HG02943 (cell line): ENCODE measurements at regions not wholly inside any gene's neighbourhood (a gene's known extent, or its start where the extent isn't known, plus 50 kb on each side); places are given as distances from the start of the nearest gene placed in this dataset.
"Not testable (repeated sequence)": the region's sequence is repeated elsewhere in the genome, so short reads cannot be mapped to it uniquely, and the experiment has no call there.

Source experiments
- ATAC-seq: cut with Tn5 transposase; IDR thresholded peaks from one replicate; pipeline ENCODE4 v1.9.1; 2021; ENCODE audit warnings: mild to moderate bottlenecking, low read depth, moderate library complexity; ENCODE audit not compliant: unreplicated experiment

GRCh38 chr10:3336673-3337293 lies 164.2 kb upstream of the PITRM1 start:
- no peak for ATAC-seq

DNA sequence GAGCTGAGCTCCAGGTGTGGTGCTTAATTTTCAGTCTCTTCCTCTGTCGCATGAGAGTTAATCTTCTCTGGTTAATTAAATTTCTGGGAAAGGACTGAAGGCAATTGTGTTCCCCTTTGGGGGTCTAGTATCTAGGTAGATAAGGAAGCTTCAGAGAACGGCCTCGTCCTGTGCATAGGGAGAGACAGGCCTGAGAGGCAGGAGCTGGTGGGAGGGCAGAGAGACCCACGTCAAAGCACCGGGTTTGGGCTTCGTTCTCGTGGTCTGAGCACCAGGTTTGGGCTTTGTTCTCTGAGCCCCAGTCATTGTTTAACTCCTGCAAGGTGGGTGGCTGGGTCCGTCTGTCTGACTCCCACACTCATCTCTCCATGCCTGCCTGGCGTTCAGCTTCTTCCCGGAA lies 160.8 kb upstream of the PITRM1 start:
- no peak for ATAC-seq

GRCh38 chr10:3331690-3332230 lies 159.2 kb upstream of the PITRM1 start:
- no peak for ATAC-seq

- no peak for ATAC-seq
Measured at GRCh38 chr10:3331187-3331586, 158.6 kb upstream of the PITRM1 start.

DNA sequence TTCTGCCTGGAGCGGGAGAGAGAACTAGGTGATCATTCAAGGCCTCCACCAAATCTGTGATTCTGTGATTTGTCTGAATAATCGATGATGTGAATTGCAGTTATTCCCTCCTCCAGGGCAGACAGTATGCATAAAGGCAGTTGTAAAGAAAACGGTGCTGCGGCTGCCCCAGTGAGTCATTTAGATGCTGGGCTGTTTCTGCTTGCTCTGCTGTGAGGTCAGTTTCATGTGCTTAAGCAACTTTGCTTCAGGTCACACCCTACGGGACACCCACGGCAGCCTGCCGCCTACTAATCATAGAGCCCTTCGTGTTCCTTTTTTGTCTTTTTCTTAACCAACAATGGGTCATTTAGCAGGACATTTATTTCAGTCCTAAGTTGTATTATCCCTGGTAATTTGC lies 158.1 kb upstream of the PITRM1 start:
- ATAC-seq = no peak

DNA sequence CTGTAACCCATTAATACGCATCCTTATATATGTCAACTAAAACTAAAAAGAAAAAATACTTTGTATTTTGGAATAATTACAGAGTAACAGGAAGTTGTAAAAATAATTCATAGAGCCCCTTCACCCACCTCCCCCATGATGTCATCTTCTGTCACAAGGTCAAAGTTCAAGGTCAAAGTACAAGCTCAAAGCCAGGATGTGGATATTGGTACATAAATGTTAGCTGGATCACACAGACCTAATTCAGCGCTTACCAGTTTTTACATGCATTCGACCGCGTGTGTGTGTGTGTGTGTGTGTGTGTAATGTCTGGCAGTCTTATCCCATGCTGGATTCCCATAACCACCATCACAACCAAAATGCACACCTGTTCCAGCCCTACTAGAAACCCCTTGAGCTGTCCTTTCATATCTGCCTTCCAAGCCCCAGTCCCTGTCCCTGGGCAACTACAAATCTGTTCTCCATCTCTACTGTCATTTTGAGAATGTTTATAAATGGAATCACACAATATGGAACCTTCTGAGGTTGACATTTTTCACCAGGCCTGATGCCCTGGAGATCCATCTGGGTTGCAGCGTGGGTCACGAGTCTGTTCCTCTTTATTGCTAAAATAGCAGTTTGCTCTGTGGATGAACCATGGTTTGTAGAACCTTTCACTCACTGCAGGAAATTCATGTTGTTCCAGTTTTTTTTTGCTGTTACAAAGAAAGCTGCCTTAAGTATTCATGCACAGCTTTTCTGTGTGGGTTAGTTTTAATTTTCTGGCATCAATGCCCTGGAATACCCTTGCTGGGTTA lies 153.6 kb upstream of the PITRM1 start:
- ATAC-seq = no peak

- no peak for ATAC-seq
Measured at GRCh38 chr10:3324612-3325038, 152.0 kb upstream of the PITRM1 start.

DNA sequence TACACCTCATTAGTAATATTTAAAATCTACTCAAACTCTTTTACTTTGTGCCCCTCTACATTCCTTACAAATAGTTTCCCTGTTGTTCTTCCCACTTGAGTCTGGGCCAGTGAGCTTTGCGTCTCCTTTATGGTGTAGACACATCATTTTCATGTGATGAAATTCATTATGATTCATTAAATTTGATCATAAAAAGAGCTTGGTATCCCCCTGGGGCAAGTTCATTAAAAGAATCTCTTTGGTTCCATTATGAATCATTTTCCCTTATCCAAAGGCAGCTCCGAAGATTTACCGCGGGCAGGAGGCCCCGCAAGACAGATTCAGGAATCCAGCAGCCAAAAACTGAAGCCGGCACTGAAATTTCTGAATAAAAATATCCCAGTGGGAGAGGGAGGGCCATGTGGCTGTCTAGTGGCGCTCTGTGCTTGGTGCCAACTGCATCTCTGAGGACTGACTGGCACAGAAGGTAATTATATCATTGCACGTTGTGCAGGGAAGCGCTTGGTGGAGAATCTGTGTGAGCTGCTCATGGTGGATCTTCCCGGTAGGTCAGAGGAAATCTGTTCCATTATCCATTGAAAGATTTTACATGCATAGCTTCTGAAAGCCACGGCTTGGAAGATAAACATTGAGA lies 151.4 kb upstream of the PITRM1 start:
- ATAC-seq = no peak

DNA sequence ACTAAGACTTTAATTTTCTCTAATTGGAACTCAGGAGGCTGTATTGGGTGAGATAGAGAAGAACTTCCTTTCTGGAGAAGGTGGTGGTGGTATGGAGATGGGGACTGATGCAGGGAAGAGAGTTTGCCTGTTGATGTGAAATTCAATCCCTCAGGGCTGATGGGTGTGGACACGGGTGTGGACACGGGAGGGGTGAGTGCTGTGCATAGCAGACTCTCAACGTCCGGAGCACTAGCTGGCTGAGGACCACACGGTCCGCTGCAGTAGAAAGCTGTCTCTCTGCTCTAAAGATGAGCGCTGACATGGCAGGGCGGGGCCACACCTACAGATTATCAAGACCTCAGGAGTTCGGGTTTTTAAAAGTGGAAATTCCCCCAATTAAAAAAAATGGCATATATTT lies 148.5 kb upstream of the PITRM1 start:
- ATAC-seq = no peak

- ATAC-seq = no peak
Measured at GRCh38 chr10:3319811-3320226, 147.2 kb upstream of the PITRM1 start.

- not testable (repeated sequence) for ATAC-seq
Measured at GRCh38 chr10:3318480-3318807, 145.9 kb upstream of the PITRM1 start.

DNA sequence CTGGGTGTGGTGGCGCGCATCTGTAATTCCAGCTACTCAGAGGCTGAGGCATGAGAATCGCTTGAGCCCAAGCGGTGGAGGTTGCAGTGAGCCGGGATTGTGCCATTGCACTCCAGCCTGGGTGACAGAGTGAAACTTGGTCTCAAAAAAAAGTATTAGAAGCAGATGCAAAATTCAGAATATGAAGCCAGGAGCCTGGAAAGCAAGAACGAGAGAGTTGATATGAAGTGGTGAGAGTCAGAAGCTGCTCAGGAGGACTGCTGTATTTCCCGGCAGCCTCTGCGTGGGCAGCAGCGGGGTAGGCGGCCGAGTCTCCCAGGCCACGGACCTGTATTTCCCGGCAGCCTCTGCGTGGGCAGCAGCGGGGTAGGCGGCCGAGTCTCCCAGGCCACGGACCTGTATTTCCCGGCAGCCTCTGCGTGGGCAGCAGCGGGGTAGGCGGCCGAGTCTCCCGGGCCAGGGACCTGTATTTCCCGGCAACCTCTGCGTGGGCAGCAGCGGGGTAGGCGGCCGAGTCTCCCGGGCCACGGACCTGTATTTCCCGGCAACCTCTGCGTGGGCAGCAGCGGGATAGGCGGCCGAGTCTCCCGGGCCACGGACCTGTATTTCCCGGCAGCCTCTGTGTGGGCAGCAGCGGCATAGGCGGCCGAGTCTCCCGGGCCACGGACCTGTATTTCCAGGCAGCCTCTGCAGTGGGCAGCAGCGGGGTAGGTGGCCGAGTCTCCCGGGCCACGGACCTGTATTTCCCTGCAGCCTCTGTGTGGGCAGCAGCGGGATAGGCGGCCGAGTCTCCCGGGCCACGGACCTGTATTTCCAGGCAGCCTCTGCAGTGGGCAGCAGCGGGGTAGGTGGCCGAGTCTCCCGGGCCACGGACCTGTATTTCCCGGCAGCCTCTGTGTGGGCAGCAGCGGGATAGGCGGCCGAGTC lies 145.2 kb upstream of the PITRM1 start:
- not testable (repeated sequence) for ATAC-seq

GRCh38 chr10:3314445-3315085 lies 142.0 kb upstream of the PITRM1 start:
- not testable (repeated sequence) for ATAC-seq

- ATAC-seq = not testable (repeated sequence)
Measured at GRCh38 chr10:3313784-3314444, 141.3 kb upstream of the PITRM1 start.

DNA sequence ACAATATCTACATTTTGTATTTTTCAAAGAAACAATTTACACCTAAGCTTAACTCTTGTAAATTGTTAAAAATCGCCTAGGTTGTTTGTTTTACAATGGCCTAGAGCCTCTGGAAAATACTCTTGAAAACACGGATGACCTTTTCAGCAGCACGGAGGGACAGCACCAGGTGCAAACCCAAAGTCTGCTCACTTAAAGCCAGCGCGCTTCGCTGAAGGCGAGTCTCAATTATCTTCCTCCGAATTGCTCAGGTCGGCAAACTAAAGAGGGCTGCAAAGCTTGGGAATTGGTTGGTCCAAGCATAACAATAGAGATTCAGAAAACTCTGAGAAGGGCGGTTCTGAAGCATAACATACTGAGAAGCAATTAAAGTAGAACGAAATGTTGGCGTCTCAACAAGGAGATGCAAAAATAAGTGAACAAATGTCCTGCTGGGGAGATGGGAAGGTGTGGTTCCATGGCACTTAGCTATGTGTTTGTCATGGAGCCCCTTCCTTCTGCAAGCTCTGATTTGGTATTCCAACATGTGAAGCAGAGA lies 139.9 kb upstream of the PITRM1 start:
- ATAC-seq = no peak

- no peak for ATAC-seq
Measured at GRCh38 chr10:3310016-3310784, 137.6 kb upstream of the PITRM1 start.

- no peak for ATAC-seq
Measured at GRCh38 chr10:3306050-3306449, 133.5 kb upstream of the PITRM1 start.

DNA sequence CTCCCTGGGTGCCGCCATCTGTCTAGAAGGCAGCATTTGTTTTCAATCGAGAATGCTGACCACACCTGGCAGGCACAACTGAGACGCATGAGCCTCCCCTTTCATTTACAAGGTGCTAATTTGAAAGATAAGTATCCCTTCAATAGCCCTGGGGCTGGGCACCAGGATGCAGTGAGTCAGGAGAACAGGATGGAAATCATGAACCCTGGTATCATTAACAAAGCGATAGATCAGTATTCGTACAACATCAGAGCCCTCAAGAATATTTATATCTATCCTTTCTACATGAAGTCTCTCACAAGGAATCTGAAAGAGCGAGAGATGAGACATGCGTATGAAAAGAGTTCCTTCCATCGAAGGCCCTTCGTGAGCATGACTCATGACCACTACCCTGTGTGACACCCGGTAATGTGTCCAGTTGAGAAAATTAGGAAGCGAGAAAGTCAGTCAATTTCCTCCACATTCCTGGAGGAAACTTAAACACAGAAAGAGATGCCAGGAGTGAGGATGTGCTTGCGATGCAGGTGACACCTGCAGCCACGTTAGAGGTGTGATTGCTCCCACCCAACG lies 123.1 kb upstream of the PITRM1 start:
- ATAC-seq = no peak
